ENCODE measurements at regions not wholly inside any gene's neighbourhood (a gene's known extent, or its start where the extent isn't known, plus 50 kb on each side); places are given as distances from the start of the nearest gene placed in this dataset.
"Not testable (repeated sequence)": the region's sequence is repeated elsewhere in the genome, so short reads cannot be mapped to it uniquely, and the experiment has no call there.

DNA sequence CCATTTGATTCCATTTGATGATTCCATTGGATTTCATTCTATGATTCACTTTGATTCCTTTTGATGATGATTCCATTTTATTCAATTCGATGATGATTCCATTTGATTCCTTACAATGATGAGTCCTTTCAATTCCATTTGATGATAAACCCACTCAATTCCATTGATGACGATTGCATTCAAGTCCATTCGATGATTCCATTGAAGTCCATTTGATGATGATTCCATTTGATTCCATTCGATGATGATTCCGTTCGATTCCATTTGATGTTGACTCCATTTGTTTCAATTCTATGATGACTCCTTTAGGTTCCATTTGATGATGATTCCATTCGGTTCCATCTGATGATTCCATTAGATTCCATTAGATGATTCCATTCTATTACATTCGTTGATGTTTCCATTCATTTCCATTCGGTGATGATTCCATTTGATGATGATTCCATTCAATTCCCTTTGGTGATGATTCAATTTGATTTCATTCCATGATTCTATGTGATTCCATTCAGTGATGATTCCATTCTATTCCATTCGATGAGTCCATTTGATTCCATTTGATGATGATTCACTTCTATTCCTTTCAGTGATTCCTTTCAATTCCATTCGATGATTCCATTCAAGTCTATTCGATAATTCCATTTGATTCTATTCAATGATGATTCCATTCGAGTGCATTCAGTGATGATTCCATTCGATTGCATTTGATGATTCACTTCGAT is 1106.0 kb downstream of the RPIA start:
- DNase-seq: no peak

DNA sequence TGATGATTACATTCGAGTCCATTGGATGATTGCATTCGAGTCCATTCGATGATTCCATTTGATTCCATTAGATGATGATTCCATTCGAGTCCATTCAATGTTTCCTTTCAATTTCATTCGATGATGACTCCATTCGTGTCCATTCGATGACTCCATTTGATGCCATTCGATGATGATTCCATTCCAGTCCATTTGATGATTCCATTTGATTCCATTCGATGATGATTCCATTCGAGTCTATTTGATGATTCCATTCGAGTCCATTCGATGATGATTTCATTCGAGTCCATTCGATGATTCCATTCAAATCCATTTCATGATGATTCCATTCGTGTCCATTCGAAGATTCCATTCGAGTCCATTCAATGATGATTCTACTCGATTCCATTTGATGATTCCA is 1109.7 kb downstream of the RPIA start:
- not testable (repeated sequence) for DNase-seq

- DNase-seq: not testable (repeated sequence)
Measured at GRCh38 chr2:89806363-89806762, 1114.9 kb downstream of the RPIA start.

DNA sequence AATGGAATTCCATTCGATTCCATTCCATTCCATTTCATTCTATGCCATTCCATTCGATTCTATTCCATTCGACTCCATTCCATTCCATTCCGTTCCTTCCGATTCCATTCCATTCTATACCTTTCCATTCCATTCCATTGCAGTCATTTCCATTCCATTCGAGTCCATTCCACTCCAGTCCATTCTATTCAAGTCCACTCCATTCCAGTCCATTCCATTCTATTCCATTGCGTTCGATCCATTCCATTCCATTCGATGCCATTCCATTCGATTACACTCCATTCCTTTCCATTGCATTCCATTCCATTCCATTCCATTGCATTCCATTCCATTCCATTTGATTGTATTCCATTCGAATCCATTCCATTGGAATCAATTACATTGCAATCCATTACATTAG is 1119.8 kb downstream of the RPIA start:
- DNase-seq: no peak

DNA sequence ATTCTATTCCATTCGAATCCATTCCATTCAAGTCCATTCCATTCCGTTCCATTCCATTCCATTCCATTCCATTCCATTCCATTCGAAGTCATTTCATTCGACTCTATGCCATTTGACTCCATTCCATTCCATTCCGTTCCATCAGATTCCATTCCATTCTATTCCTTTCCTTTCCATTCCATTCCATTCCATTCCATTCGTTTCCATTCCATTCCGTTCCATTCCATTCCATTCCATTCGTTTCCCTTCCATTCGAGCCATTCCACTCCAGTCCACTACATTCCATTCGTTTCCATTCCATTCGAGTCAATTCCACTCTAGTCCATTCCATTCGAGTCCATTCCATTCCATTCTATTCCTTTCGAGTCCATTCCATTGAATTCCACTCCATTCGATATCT is 1120.4 kb downstream of the RPIA start:
- not testable (repeated sequence) for DNase-seq

DNA sequence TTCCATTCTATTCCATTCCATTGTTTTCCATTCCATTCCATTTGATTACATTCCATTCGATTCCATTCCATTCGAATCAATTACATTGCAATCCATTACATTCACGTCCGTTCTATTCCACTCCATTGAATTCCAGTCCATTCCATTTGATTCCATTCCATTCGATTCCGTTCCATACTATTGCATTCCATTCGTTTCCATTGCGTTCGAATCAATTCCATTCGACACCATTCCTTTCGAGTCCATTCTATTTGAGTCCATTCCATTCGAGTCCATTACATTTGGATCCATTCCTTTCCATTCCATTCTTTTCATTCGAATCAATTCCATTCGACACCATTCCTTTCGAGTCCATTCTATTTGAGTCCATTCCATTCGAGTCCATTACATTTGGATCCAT is 1122.9 kb downstream of the RPIA start:
- not testable (repeated sequence) for DNase-seq

DNA sequence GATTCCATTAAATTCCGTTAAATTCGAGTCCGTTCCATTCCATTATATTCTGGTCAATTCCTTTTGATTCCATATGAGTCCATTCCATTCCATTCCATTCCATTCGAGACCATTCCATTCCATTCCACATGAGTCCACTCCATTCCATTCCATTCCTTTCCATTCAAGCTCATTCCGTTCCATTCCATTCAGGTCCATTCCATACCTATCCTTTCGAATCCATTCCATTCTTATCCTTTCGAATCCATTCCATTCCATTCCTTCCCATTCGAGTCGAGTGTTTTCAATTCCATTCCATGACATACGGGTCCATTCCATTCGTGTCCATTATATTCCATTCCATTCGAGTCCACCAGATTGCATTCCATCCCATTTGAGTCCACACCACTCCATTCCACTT is 1127.4 kb downstream of the RPIA start:
- DNase-seq: no peak

DNA sequence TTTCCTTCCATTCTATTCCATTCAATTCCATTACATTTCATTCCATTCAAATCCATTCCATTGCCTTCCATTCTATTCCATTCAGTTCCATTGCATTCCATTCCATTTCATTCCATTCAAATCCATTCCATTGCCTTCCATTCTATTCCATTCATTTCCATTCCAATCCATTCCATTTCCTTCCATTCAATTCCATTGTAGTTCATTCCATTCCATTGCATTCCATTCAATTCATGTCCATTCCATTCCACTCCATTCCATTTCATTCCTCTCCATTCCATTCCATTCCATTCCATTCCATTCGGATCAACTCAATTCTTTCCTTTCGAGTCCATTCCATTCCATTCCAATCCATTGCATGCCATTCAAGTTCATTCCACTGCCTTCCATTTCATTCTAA is 1128.3 kb downstream of the RPIA start:
- DNase-seq: no peak

DNA sequence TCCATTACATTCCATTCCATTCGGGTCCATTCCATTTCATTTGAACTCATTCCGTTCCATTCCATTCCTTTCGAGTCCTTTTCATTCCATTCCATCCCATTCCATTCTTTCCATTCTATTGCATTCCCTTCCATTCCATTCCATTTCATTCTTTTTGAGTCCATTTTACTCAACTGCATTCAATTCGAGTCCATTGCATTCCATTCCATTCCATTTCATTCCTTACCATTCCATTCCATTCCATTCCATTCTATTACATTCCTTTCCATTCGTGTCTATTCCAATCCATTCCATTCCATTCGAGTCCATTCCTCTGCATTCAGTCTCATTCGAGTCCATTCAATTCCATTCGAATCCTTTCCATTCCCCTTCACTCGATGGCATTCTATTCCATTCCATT is 1128.8 kb downstream of the RPIA start:
- DNase-seq: no peak

DNA sequence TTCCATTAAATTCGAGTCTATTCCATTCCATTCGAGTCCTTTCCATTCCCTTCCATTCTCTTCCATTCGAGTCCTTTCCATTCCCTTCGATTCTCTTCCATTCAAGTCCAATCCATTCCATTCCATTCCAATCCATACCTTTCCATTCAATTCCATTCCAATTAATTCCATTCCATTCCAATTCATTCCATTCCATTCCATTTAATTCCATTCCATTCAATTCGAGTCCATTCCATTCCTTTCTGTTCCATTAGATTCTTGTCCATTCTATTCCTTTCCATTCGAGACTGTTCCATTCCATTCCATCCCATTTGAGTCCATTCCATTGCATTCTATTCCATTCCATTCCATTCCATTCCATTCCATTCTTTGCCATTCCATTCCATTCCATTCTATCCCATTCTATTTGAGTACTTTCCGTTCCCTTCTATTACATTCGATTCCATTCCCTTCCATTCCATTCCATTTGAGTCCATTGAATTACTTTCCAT is 1130.0 kb downstream of the RPIA start:
- DNase-seq: no peak

DNA sequence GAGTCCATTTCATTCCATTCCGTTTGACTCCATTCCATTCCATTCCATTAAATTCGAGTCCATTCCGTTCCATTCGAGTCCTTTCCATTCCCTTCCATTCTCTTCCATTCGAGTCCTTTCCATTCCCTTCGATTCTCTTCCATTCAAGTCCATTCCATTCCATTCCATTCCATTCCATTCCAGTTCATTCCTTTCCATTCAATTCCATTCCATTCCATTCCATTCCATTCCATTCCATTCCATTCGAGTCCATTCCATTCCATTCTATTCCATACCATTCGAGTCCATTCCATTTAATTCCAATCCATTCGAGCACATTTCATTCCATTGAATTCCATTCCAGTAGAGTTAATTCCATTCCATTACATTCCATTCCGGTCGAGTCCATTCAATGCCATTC is 1130.9 kb downstream of the RPIA start:
- DNase-seq: not testable (repeated sequence)

DNA sequence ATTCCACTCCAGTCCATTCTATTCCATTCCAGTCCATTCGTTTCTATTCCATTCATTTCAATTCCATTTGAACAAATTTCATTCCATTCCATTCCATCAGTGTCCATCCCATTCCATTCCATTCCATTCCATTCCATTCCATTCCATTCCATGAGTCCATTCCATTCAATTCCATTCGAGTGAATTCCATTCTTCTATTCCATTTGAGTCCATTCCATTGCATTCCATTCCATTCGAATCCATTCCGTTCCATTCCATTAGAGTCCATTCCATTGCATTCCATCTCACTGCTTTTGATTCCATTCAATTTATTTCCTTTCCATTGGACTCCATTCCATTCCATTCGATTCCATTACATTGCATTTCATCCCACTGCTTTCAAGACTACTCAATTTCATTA is 1132.1 kb downstream of the RPIA start:
- DNase-seq: no peak

- no peak for DNase-seq
Measured at GRCh38 chr2:89825034-89825433, 1133.6 kb downstream of the RPIA start.

DNA sequence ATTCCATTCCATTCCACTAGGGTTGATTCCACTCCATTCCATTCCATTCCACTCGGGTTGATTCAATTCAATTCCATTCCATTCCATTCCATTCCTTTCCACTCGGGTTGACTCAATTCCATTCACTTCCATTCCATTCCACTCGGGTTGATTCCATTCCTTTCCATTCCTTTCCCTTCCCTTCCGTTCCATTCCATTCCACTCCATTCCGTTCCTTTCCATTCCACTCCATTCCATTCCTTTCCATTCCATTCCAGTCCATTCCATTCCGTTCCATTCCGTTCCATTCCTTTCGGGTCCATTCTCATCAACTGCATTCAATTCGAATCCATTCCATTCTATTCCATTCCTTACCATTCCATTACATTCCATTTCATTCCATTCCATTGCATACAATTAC is 1135.3 kb downstream of the RPIA start:
- not testable (repeated sequence) for DNase-seq

- DNase-seq: not testable (repeated sequence)
Measured at GRCh38 chr2:89827829-89828228, 1136.4 kb downstream of the RPIA start.

DNA sequence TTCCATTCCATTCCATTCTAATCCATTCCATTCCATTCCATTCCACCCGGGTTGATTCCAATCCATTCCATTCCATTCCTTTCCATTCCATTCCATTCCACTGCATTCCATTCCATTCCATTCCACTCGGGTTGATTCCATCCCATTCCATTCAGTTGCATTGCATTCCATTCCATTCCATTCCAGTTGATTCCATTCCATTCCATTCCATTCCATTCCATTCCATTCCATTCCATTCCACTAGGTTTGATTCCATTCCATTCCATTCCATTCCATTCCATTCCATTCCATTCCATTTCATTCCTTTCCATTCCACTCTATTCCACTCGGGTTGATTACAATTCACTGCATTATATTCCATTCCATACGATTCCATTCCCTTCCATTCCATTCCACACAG is 1136.9 kb downstream of the RPIA start:
- not testable (repeated sequence) for DNase-seq

DNA sequence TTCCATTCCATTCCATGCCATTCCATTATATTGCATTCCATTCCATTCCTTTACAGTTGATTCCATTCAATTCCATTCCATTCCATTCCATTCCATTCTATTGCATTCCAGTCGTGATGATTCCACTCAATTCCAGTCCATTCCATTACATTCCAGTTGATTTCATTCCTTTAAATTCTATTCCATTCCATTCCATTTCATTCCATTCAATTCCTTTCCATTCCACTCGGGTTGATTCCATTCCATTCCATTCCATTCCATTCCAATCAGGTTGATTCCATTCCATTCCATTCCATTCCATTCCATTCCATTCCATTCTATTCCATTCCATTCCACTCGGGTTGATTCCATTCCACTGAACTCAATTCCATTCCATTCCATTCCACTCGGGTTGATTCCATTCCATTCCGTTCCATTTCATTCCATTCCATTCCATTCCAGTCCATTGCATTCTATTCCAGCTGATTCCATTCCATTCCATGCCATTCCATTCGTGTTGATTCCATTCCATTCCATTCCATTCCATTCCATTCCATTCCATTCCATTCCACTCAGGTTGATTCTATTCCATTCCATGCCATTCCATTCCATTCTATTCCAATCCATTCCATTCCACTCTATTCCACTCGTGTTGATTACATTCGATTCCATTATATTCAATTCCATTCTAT is 1137.6 kb downstream of the RPIA start:
- DNase-seq: not testable (repeated sequence)

DNA sequence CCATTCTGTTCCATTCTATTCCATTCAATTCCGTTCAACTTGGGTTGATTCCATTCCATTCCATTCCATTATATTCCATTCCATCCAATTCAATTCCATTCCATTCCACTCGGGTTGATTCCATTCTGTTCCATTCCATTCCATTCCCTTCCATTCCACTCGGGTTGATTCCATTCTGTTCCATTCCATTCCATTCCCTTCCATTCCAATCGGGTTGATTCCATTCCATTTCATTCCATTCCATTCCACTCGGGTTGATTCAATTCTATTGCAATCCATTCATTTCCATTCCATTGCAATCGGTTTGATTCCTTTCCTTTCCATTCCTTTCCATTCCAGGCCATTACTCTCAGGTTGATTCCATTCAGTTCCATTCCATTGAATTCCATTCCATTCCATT is 1138.4 kb downstream of the RPIA start:
- no peak for DNase-seq

DNA sequence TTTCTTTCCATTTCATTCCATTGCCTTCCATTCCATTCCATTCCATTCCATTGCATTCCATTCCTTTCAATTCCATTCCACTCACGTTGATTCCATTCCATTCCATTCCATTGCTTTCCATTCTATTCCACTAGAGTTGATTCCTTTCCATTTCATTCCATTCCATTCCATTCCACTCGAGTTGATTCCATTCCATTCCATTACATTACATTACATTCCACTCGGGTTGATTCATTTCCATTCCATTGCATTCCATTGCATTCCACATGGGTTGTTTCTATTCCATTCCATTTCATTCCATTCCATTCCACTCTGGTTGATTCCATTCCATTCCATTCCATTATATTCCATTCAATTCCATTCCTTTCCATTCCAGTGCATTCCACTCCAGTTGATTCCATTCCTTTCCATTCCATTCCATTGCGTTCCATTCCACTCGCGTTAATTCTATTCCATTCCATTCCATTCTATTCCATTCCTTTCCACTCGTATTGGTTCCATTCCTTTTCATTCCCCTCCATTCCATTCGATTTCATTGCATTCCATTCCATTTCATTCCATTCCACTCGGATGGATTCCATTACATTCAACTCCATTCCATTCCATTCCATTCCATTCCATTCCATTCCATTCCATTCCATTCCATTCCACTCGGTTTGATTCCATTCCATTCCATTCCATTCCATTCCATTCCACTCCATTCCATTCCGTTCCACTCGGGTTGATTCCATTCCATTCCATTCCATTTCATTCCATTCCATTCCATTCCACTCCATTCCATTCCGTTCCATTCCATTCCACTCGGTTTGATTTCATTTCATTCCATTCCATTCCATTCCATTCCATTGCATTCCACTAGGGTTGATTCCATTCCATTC is 1139.1 kb downstream of the RPIA start:
- not testable (repeated sequence) for DNase-seq

- DNase-seq: no peak
Measured at GRCh38 chr2:89831641-89832498, 1140.4 kb downstream of the RPIA start.

- DNase-seq: no peak
Measured at GRCh38 chr2:89833116-89833779, 1141.8 kb downstream of the RPIA start.

GRCh38 chr2:89833780-89834117 is 1142.3 kb downstream of the RPIA start:
- DNase-seq: no peak
